ENCODE measurements at regions not wholly inside any gene's neighbourhood (a gene's known extent, or its start where the extent isn't known, plus 50 kb on each side); places are given as distances from the start of the nearest gene placed in this dataset.
"Not testable (repeated sequence)": the region's sequence is repeated elsewhere in the genome, so short reads cannot be mapped to it uniquely, and the experiment has no call there.

GRCh38 chr4:121616449-121616848 lies 80.3 kb downstream of the ANXA5 start:
- H3K4me3 ChIP-seq (ENCODE audit: low read depth, low read length): not testable (repeated sequence)

- H3K4me3 ChIP-seq (ENCODE audit: low read depth, low read length): no peak overlapping the region
- no peak for TF ChIP-seq CTCF (IDR thresholded peaks at IDR 0.05; ENCODE audit: borderline replicate concordance, insufficient read depth, low read depth, low read length)
Observed at GRCh38 chr4:121614101-121614500, 82.7 kb downstream of the ANXA5 start.

GRCh38 chr4:121599049-121599448 lies 97.7 kb downstream of the ANXA5 start:
- TF ChIP-seq CTCF (IDR thresholded peaks at IDR 0.05; ENCODE audit: borderline replicate concordance, insufficient read depth, low read depth, low read length): no peak
- H3K4me3 ChIP-seq (ENCODE audit: low read depth, low read length): no peak overlapping the region

- no peak for TF ChIP-seq CTCF (IDR thresholded peaks at IDR 0.05; ENCODE audit: borderline replicate concordance, insufficient read depth, low read depth, low read length)
- H3K4me3 ChIP-seq (ENCODE audit: low read depth, low read length): no peak overlapping the region
Observed at GRCh38 chr4:121597346-121597934, 99.3 kb downstream of the ANXA5 start.

- TF ChIP-seq CTCF (IDR thresholded peaks at IDR 0.05; ENCODE audit: borderline replicate concordance, insufficient read depth, low read depth, low read length): no peak
- H3K4me3 ChIP-seq (ENCODE audit: low read depth, low read length): no peak overlapping the region
Observed at GRCh38 chr4:121594796-121595526, 101.8 kb downstream of the ANXA5 start.

GRCh38 chr4:121593760-121594159 lies 103.0 kb downstream of the ANXA5 start:
- no peak overlapping the region for H3K4me3 ChIP-seq (ENCODE audit: low read depth, low read length)
- TF ChIP-seq CTCF (IDR thresholded peaks at IDR 0.05; ENCODE audit: borderline replicate concordance, insufficient read depth, low read depth, low read length): no peak

- not testable (repeated sequence) for H3K4me3 ChIP-seq (ENCODE audit: low read depth, low read length)
Observed at GRCh38 chr4:121592257-121592656, 104.5 kb downstream of the ANXA5 start.

GRCh38 chr4:121584836-121585235 lies 111.9 kb downstream of the ANXA5 start:
- TF ChIP-seq CTCF (IDR thresholded peaks at IDR 0.05; ENCODE audit: borderline replicate concordance, insufficient read depth, low read depth, low read length): no peak
- no peak overlapping the region for H3K4me3 ChIP-seq (ENCODE audit: low read depth, low read length)

All from GM12875 (cell line).